PFSK-1 (cell line): ENCODE measurements at regions not wholly inside any gene's neighbourhood (a gene's known extent, or its start where the extent isn't known, plus 50 kb on each side); places are given as distances from the start of the nearest gene placed in this dataset.

ENCODE experiments used
- FOXP2 ChIP-seq: optimal IDR thresholded peaks from 2 replicates; pipeline ENCODE3; 2011; ENCODE audit warnings: borderline replicate concordance, control low read depth, inconsistent platforms; ENCODE audit not compliant: insufficient read depth; ENCODE audit errors: extremely low read length, extremely low read depth
- POLR2AphosphoS5 ChIP-seq: IDR thresholded peaks from 2 replicates; pipeline ENCODE4 v1.6.1; 2012; ENCODE audit warnings: low read depth, mild to moderate bottlenecking, control low read depth, low read length, moderate library complexity
- REST ChIP-seq, 2 experiments: IDR thresholded peaks; 2 replicates each; pipeline versions ENCODE4 v1.6.1 to v1.8.0; 2011 to 2012; ENCODE audit warnings: low read depth in 2 of 2, low read length in 2 of 2, control low read depth in 1 of 2, inconsistent platforms in 1 of 2, mild to moderate bottlenecking in 1 of 2, moderate library complexity in 1 of 2; ENCODE audit not compliant: insufficient read depth in 1 of 2
- SIN3A ChIP-seq: IDR thresholded peaks from 2 replicates; pipeline ENCODE4 v1.6.1; 2012; ENCODE audit warnings: mild to moderate bottlenecking, low read length, moderate library complexity, borderline replicate concordance; ENCODE audit not compliant: insufficient read depth
- TAF1 ChIP-seq: IDR thresholded peaks from 2 replicates; pipeline ENCODE4 v1.6.1; 2012; ENCODE audit warnings: low read length, control low read depth, borderline replicate concordance; ENCODE audit not compliant: insufficient read depth

- no peak for TF ChIP-seq FOXP2
- no peak for TF ChIP-seq REST (IDR thresholded peaks at IDR 0.05; ENCODE audit: insufficient read depth in 1 of 2, low read depth in 2 of 2, low read length in 2 of 2)
- no peak for TF ChIP-seq POLR2AphosphoS5
- TF ChIP-seq SIN3A: no peak
- TF ChIP-seq TAF1: no peak
Measured at GRCh38 chr12:105466901-105467598, 136.6 kb downstream of the C12orf75 start.

GRCh38 chr12:105467710-105468366 lies 137.3 kb downstream of the C12orf75 start:
- no peak for TF ChIP-seq TAF1
- no peak for TF ChIP-seq SIN3A
- TF ChIP-seq FOXP2: no peak
- no peak for TF ChIP-seq REST (IDR thresholded peaks at IDR 0.05; ENCODE audit: insufficient read depth in 1 of 2, low read depth in 2 of 2, low read length in 2 of 2)
- no peak for TF ChIP-seq POLR2AphosphoS5

- TF ChIP-seq TAF1 (no peak), REST (IDR thresholded peaks at IDR 0.05; ENCODE audit: insufficient read depth in 1 of 2, low read depth in 2 of 2, low read length in 2 of 2) (no peak), POLR2AphosphoS5 (no peak), FOXP2 (no peak), SIN3A (no peak)
Measured at GRCh38 chr12:105468464-105468863, 138.0 kb downstream of the C12orf75 start.

GRCh38 chr12:105469211-105469610 lies 138.7 kb downstream of the C12orf75 start:
- TF ChIP-seq REST (IDR thresholded peaks at IDR 0.05; ENCODE audit: insufficient read depth in 1 of 2, low read depth in 2 of 2, low read length in 2 of 2): no peak
- TF ChIP-seq FOXP2: no peak
- TF ChIP-seq SIN3A: no peak
- TF ChIP-seq POLR2AphosphoS5: no peak
- TF ChIP-seq TAF1: no peak
